GOT3 (cell line): ENCODE measurements at regions not wholly inside any gene's neighbourhood (a gene's known extent, or its start where the extent isn't known, plus 50 kb on each side); places are given as distances from the start of the nearest gene placed in this dataset.

Source experiments
- DNase-seq: peaks from one replicate; lab custom pipeline; 2025; ENCODE audit warnings: mixed read lengths; lab: John Stamatoyannopoulos, UW

GRCh38 chr6:98633886-98634285, 200.5 kb upstream of the POU3F2 start:
- no peak for DNase-seq

- no peak for DNase-seq
Observed at GRCh38 chr6:98634569-98634968, 199.8 kb upstream of the POU3F2 start.

GRCh38 chr6:98635191-98635590, 199.2 kb upstream of the POU3F2 start:
- DNase-seq = no peak

GRCh38 chr6:98636941-98637340, 197.4 kb upstream of the POU3F2 start:
- no peak for DNase-seq

- no peak for DNase-seq
Observed at GRCh38 chr6:98639089-98639635, 195.2 kb upstream of the POU3F2 start.

GRCh38 chr6:98640366-98640765, 194.0 kb upstream of the POU3F2 start:
- no peak for DNase-seq

- DNase-seq = no peak
Observed at GRCh38 chr6:98641949-98642719, 192.2 kb upstream of the POU3F2 start.

- no peak for DNase-seq
Observed at GRCh38 chr6:98644063-98644462, 190.3 kb upstream of the POU3F2 start.

- no peak for DNase-seq
Observed at GRCh38 chr6:98648211-98648914, 186.0 kb upstream of the POU3F2 start.

- no peak for DNase-seq
Observed at GRCh38 chr6:98650941-98651340, 183.4 kb upstream of the POU3F2 start.

GRCh38 chr6:98653179-98653578, 181.2 kb upstream of the POU3F2 start:
- no peak for DNase-seq

- no peak for DNase-seq
Observed at GRCh38 chr6:98657764-98658163, 176.6 kb upstream of the POU3F2 start.

- no peak for DNase-seq
Observed at GRCh38 chr6:98669371-98669770, 165.0 kb upstream of the POU3F2 start.

- DNase-seq = no peak
Observed at GRCh38 chr6:98670045-98670746, 164.2 kb upstream of the POU3F2 start.

GRCh38 chr6:98672681-98673475, 161.5 kb upstream of the POU3F2 start:
- DNase-seq = no peak

- no peak for DNase-seq
Observed at GRCh38 chr6:98678481-98678880, 155.9 kb upstream of the POU3F2 start.

- no peak for DNase-seq
Observed at GRCh38 chr6:98686008-98686601, 148.3 kb upstream of the POU3F2 start.

- DNase-seq = no peak
Observed at GRCh38 chr6:98687752-98688151, 146.6 kb upstream of the POU3F2 start.

- DNase-seq = no peak
Observed at GRCh38 chr6:98695091-98695801, 139.1 kb upstream of the POU3F2 start.

- DNase-seq = no peak
Observed at GRCh38 chr6:98711380-98711779, 123.0 kb upstream of the POU3F2 start.

- DNase-seq = no peak
Observed at GRCh38 chr6:98716341-98716740, 118.0 kb upstream of the POU3F2 start.
